GM19351 (cell line): ENCODE measurements at regions not wholly inside any gene's neighbourhood (a gene's known extent, or its start where the extent isn't known, plus 50 kb on each side); places are given as distances from the start of the nearest gene placed in this dataset.
"Not testable (repeated sequence)": the region's sequence is repeated elsewhere in the genome, so short reads cannot be mapped to it uniquely, and the experiment has no call there.

Experiments used
- ATAC-seq: cut with Tn5 transposase; IDR thresholded peaks from one replicate; pipeline ENCODE4 v1.9.1; 2021; ENCODE audit warnings: mild to moderate bottlenecking, moderate library complexity; ENCODE audit not compliant: unreplicated experiment

- no peak for ATAC-seq
These were observed 51.9 kb upstream of the TBL1XR1 start for GRCh38 chr3:177249203-177249602.

GRCh38 chr3:177250151-177250550 lies 52.9 kb upstream of the TBL1XR1 start:
- ATAC-seq = no peak

- ATAC-seq = no peak
These were observed 54.5 kb upstream of the TBL1XR1 start for GRCh38 chr3:177251755-177252154.

GRCh38 chr3:177257006-177257405 lies 59.7 kb upstream of the TBL1XR1 start:
- no peak for ATAC-seq

GRCh38 chr3:177257625-177258024 lies 60.3 kb upstream of the TBL1XR1 start:
- no peak for ATAC-seq

- ATAC-seq = no peak
These were observed 65.1 kb upstream of the TBL1XR1 start for GRCh38 chr3:177262396-177262795.

- ATAC-seq = no peak
These were observed 66.5 kb upstream of the TBL1XR1 start for GRCh38 chr3:177263615-177264368.

- not testable (repeated sequence) for ATAC-seq
These were observed 74.7 kb upstream of the TBL1XR1 start for GRCh38 chr3:177271811-177272501.

GRCh38 chr3:177278016-177278415 lies 80.7 kb upstream of the TBL1XR1 start:
- no peak for ATAC-seq

GRCh38 chr3:177279118-177279815 lies 82.0 kb upstream of the TBL1XR1 start:
- ATAC-seq = no peak

GRCh38 chr3:177281292-177282118 lies 84.2 kb upstream of the TBL1XR1 start:
- ATAC-seq = peak; percentile 48

- ATAC-seq = no peak
These were observed 84.9 kb upstream of the TBL1XR1 start for GRCh38 chr3:177282119-177282655.

- no peak for ATAC-seq
These were observed 86.7 kb upstream of the TBL1XR1 start for GRCh38 chr3:177283983-177284382.

GRCh38 chr3:177284383-177284881 lies 87.2 kb upstream of the TBL1XR1 start:
- ATAC-seq = no peak

- no peak for ATAC-seq
These were observed 88.8 kb upstream of the TBL1XR1 start for GRCh38 chr3:177286034-177286433.

GRCh38 chr3:177287231-177287630 lies 89.9 kb upstream of the TBL1XR1 start:
- no peak for ATAC-seq

GRCh38 chr3:177290633-177291032 lies 93.4 kb upstream of the TBL1XR1 start:
- no peak for ATAC-seq

- no peak for ATAC-seq
These were observed 96.9 kb upstream of the TBL1XR1 start for GRCh38 chr3:177294221-177294620.

- no peak for ATAC-seq
These were observed 97.8 kb upstream of the TBL1XR1 start for GRCh38 chr3:177295116-177295515.

- ATAC-seq = no peak
These were observed 102.0 kb upstream of the TBL1XR1 start for GRCh38 chr3:177299250-177299649.
